NT2/D1 (cell line): ENCODE measurements at regions not wholly inside any gene's neighbourhood (a gene's known extent, or its start where the extent isn't known, plus 50 kb on each side); places are given as distances from the start of the nearest gene placed in this dataset.

ENCODE experiments used
- SUZ12 ChIP-seq: IDR thresholded peaks from 2 replicates; pipeline ENCODE4 v1.6.1; 2011; ENCODE audit not compliant: insufficient read length, insufficient read depth; ENCODE audit errors: extremely low read depth
- ZNF274 ChIP-seq: IDR thresholded peaks from 2 replicates; pipeline ENCODE4 v1.6.1; 2011; ENCODE audit warnings: mild to moderate bottlenecking, low read depth, low read length

- TF ChIP-seq SUZ12 (no peak), ZNF274 (no peak)
These were observed 174.2 kb upstream of the CTBP2 start for GRCh38 chr10:125334545-125334944.
